Spinal cord (tissue), 9 donors: ENCODE measurements at regions not wholly inside any gene's neighbourhood (a gene's known extent, or its start where the extent isn't known, plus 50 kb on each side); places are given as distances from the start of the nearest gene placed in this dataset.
A peak's percentile ranks its signal among the peaks of the same experiment; 100 is the strongest.

Experiments
- DNase-seq, 6 donors: peaks; one replicate each; pipeline versions ENCODE4 v3.0.0 to v3.0.0-alpha.2; 2013 to 2015; ENCODE audit warnings: low spot score in 6 of 6, low read depth in 4 of 6
- H3K27ac ChIP-seq: one replicate; pipeline ENCODE4 v1.5.1; 2013; ENCODE audit warnings: low read depth, low read length, control low read depth
- H3K27me3 ChIP-seq: one replicate; pipeline ENCODE4 v1.6.1; 2013; ENCODE audit warnings: low read length; ENCODE audit not compliant: control insufficient read depth, insufficient read depth
- H3K36me3 ChIP-seq: one replicate; pipeline ENCODE4 v1.6.1; 2013; ENCODE audit warnings: low read length; ENCODE audit not compliant: control insufficient read depth, insufficient read depth
- H3K4me1 ChIP-seq: one replicate; pipeline ENCODE4 v1.6.1; 2013; ENCODE audit warnings: low read length; ENCODE audit not compliant: control insufficient read depth, insufficient read depth
- H3K4me3 ChIP-seq: one replicate; pipeline ENCODE4 v1.5.1; 2013; ENCODE audit warnings: low read depth, low read length, control low read depth
- H3K9me3 ChIP-seq: one replicate; pipeline ENCODE4 v1.6.1; 2013; ENCODE audit warnings: low read length; ENCODE audit not compliant: control insufficient read depth, insufficient read depth
- WGBS: methylation state at CpG from one replicate; pipeline ENCODE4 v1.1.5; 2013; ENCODE audit warnings: missing lambda C conversion rate; ENCODE audit not compliant: insufficient coverage; 5-methylcytosine and 5-hydroxymethylcytosine counted together
- donor health status: healthy.

DNA sequence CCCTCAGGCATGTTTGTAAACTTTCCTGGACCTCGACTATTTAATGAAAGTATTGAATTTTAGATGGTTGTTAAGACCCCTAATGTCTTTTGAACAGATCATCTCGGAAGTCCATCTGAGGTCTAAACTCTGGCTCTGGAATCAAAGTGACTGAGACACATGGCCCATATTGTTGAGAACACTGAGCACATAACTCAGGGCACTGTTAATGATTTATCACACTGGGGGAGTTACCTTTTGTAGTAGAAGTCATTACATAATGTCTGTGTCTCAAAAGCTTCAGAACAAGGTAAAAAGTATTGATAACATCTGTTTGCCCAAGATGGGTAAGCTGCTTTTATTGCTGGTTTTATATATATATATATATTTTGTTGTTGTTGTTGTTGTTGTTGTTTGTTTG, 103.4 kb upstream of the HS3ST1 start:
- no peak for DNase-seq
- 70% methylated on average over 2 of the region's 2 CpGs for WGBS
- H3K27ac ChIP-seq, result no peak overlapping the region
- H3K4me3 ChIP-seq, result no peak overlapping the region
- no peaks in the 10 kb centered on the region for H3K27me3 ChIP-seq
- no peaks in the 10 kb centered on the region for H3K4me1 ChIP-seq
- H3K9me3 ChIP-seq, result peaks cover 2% of the 10 kb centered on the region
- H3K36me3 ChIP-seq, result no peaks in the 10 kb centered on the region

- Histone ChIP-seq H3K27ac (no peak overlapping the region), H3K9me3 (peaks cover 2% of the 10 kb centered on the region), H3K36me3 (no peaks in the 10 kb centered on the region), H3K4me3 (no peak overlapping the region), H3K4me1 (no peaks in the 10 kb centered on the region), H3K27me3 (no peaks in the 10 kb centered on the region)
- WGBS, result 86% methylated on average over 5 of the region's 9 CpGs
- DNase-seq, result no peak
Observed at GRCh38 chr4:11529625-11530201, 101.0 kb upstream of the HS3ST1 start.

- Histone ChIP-seq H3K27ac (no peak overlapping the region), H3K9me3 (no peaks in the 10 kb centered on the region), H3K4me3 (no peak overlapping the region), H3K4me1 (no peaks in the 10 kb centered on the region), H3K36me3 (no peaks in the 10 kb centered on the region), H3K27me3 (no peaks in the 10 kb centered on the region)
- no peak for DNase-seq
- WGBS, result no CpG with 5 or more reads among the region's 1 CpG
Observed at GRCh38 chr4:11525085-11525484, 96.4 kb upstream of the HS3ST1 start.

DNA sequence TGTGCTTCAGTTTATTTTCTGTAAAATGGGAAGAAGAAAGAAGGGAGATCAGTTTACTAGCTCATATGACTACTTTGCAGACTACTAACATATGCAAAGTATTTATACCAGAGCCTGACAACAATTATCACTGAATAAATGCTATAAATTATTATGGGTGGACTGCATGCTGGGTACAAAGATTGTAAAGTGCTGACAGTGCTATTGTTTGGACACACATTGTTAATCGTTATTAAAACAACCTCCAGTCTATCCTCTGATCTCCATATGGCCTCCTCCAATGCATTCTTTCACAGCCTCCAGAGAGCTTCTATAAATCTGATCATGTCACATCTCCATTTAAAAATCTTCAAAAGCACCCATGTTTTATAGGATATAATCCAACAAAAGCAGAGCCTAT, 90.1 kb upstream of the HS3ST1 start:
- Histone ChIP-seq H3K9me3 (no peaks in the 10 kb centered on the region), H3K27me3 (no peaks in the 10 kb centered on the region), H3K36me3 (no peaks in the 10 kb centered on the region), H3K27ac (no peak overlapping the region), H3K4me3 (no peak overlapping the region), H3K4me1 (no peaks in the 10 kb centered on the region)
- no peak for DNase-seq
- no CpG with 5 or more reads among the region's 1 CpG for WGBS

GRCh38 chr4:11514779-11515419, 86.2 kb upstream of the HS3ST1 start:
- 60% methylated on average over 1 of the region's 11 CpGs for WGBS
- no peak overlapping the region for H3K27ac ChIP-seq
- H3K4me3 ChIP-seq, result no peak overlapping the region

DNA sequence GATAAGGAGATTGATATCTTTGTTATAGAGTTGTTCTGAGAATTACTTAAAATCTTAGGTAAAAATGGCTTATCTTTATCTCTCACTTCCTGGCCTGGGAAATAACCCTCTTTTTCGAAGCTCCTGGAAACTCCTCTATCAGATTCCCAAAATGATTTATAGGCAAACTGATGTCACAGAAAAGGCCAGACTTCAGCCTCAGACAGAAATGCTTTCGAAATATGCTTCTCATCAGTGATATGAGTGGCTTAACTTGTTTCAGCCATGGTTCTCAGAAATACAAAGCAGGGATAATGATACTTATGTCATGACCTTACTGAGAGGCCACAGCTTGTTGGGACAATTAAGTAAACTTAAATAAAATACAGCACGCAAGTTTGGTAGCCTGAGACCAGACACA, 85.3 kb upstream of the HS3ST1 start:
- Histone ChIP-seq H3K4me1 (no peaks in the 10 kb centered on the region), H3K4me3 (no peak overlapping the region), H3K27me3 (no peaks in the 10 kb centered on the region), H3K36me3 (no peaks in the 10 kb centered on the region), H3K27ac (no peak overlapping the region), H3K9me3 (no peaks in the 10 kb centered on the region)
- no CpG with 5 or more reads among the region's 3 CpGs for WGBS
- no peak for DNase-seq

More at GRCh38 chr4:11514779-11515419, 86.2 kb upstream of the HS3ST1 start:
- Histone ChIP-seq H3K9me3 (no peaks in the 10 kb centered on the region), H3K4me1 (no peaks in the 10 kb centered on the region), H3K27me3 (no peaks in the 10 kb centered on the region), H3K36me3 (no peaks in the 10 kb centered on the region)
- DNase-seq, result peak in 1 of 6 donors; percentile 31

- no peak for DNase-seq
- Histone ChIP-seq H3K36me3 (no peaks in the 10 kb centered on the region), H3K4me3 (no peak overlapping the region), H3K4me1 (no peaks in the 10 kb centered on the region), H3K27ac (no peak overlapping the region), H3K9me3 (no peaks in the 10 kb centered on the region), H3K27me3 (no peaks in the 10 kb centered on the region)
- no CpG with 5 or more reads among the region's 1 CpG for WGBS
Observed at GRCh38 chr4:11512871-11513270, 84.2 kb upstream of the HS3ST1 start.

DNA sequence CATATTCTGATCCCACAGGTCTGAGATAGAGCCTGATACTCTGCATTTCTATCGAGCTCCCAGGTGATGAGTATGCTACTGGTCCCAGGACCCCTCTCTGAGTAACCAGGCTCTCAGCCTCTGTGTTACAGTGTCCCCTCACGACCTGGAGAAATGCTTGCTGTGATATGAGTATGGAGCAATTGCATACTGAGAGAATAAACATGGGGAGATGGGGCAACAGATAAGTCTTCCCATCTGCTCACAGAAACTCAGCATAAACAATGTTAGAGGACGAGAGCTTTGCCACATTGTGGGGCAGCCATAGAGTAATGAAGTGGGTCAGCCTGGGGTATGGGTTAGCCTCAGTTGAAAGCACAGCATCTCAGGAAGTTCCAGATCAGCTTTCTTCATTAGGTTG, 82.6 kb upstream of the HS3ST1 start:
- 63% methylated on average over 2 of the region's 3 CpGs for WGBS
- Histone ChIP-seq H3K36me3 (no peaks in the 10 kb centered on the region), H3K27me3 (no peaks in the 10 kb centered on the region), H3K4me1 (no peaks in the 10 kb centered on the region), H3K9me3 (no peaks in the 10 kb centered on the region), H3K4me3 (no peak overlapping the region), H3K27ac (no peak overlapping the region)
- DNase-seq, result no peak

- Histone ChIP-seq H3K4me3 (no peak overlapping the region), H3K9me3 (no peaks in the 10 kb centered on the region), H3K27ac (no peak overlapping the region), H3K27me3 (no peaks in the 10 kb centered on the region), H3K36me3 (no peaks in the 10 kb centered on the region), H3K4me1 (peaks cover 3% of the 10 kb centered on the region)
- DNase-seq, result no peak
- 71% methylated on average over 1 of the region's 3 CpGs for WGBS
Observed at GRCh38 chr4:11507920-11508319, 79.2 kb upstream of the HS3ST1 start.

GRCh38 chr4:11506194-11506593, 77.5 kb upstream of the HS3ST1 start:
- no peak overlapping the region for H3K27ac ChIP-seq
- H3K9me3 ChIP-seq, result no peaks in the 10 kb centered on the region
- H3K4me3 ChIP-seq, result no peak overlapping the region
- WGBS, result 97% methylated on average over 4 of the region's 4 CpGs
- peaks cover 3% of the 10 kb centered on the region for H3K4me1 ChIP-seq
- no peak for DNase-seq
- H3K27me3 ChIP-seq, result no peaks in the 10 kb centered on the region
- H3K36me3 ChIP-seq, result no peaks in the 10 kb centered on the region
